ENCODE measurements at regions not wholly inside any gene's neighbourhood (a gene's known extent, or its start where the extent isn't known, plus 50 kb on each side); places are given as distances from the start of the nearest gene placed in this dataset.
"Not testable (repeated sequence)": the region's sequence is repeated elsewhere in the genome, so short reads cannot be mapped to it uniquely, and the experiment has no call there.

GRCh38 chr7:136389933-136390332 lies 412.8 kb upstream of the MTPN start:
- H3K4me1 ChIP-seq: no peaks in the 10 kb centered on the region
- H3K36me3 ChIP-seq: no peaks in the 10 kb centered on the region
- 80 to 82% methylated on average over 3 of the region's 3 CpGs for WGBS, 2 donors
- no peak overlapping the region for H3K4me3 ChIP-seq
- no peaks in the 10 kb centered on the region for H3K27me3 ChIP-seq
- intact Hi-C loops (cut with DNase I): no loop called here
- no peak for DNase-seq
- TF ChIP-seq POLR2AphosphoS5 (IDR thresholded peaks at IDR 0.05) (no peak), EP300 (IDR thresholded peaks at IDR 0.05) (no peak), POLR2A (IDR thresholded peaks at IDR 0.05) (no peak), CTCF (IDR thresholded peaks at IDR 0.05) (no peak)
- no peaks in the 10 kb centered on the region for H3K9me3 ChIP-seq
- H3K27ac ChIP-seq: no peak overlapping the region

GRCh38 chr7:136386876-136387275 lies 409.7 kb upstream of the MTPN start:
- 56 to 70% methylated on average over 2 of the region's 2 CpGs for WGBS, 2 donors
- no peaks in the 10 kb centered on the region for H3K4me1 ChIP-seq
- H3K9me3 ChIP-seq: no peaks in the 10 kb centered on the region

GRCh38 chr7:136371409-136371808 lies 394.2 kb upstream of the MTPN start:
- H3K9me3 ChIP-seq; H3K36me3 ChIP-seq; intact Hi-C loops (cut with DNase I); H3K27ac ChIP-seq; H3K27me3 ChIP-seq; DNase-seq; H3K4me3 ChIP-seq; H3K4me1 ChIP-seq: not testable (repeated sequence)

More at GRCh38 chr7:136386876-136387275, 409.7 kb upstream of the MTPN start:
- Histone ChIP-seq H3K36me3 (no peaks in the 10 kb centered on the region), H3K27ac (no peak overlapping the region), H3K27me3 (no peaks in the 10 kb centered on the region), H3K4me3 (no peak overlapping the region)
- TF ChIP-seq POLR2A (IDR thresholded peaks at IDR 0.05) (no peak), CTCF (IDR thresholded peaks at IDR 0.05) (no peak), POLR2AphosphoS5 (IDR thresholded peaks at IDR 0.05) (no peak)
- DNase-seq: no peak
- intact Hi-C loops (cut with DNase I): no loop called here

GRCh38 chr7:136370137-136370536 lies 393.0 kb upstream of the MTPN start:
- Histone ChIP-seq H3K4me3 (no peak overlapping the region), H3K27me3 (no peaks in the 10 kb centered on the region), H3K36me3 (no peaks in the 10 kb centered on the region), H3K9me3 (no peaks in the 10 kb centered on the region), H3K27ac (no peak overlapping the region), H3K4me1 (no peaks in the 10 kb centered on the region)
- WGBS, 2 donors: 92 to 94% methylated on average over 2 of the region's 2 CpGs
- no peak for DNase-seq
- intact Hi-C loops (cut with DNase I): no loop called here
- TF ChIP-seq CTCF (IDR thresholded peaks at IDR 0.05): no peak
- no peak for TF ChIP-seq POLR2AphosphoS5 (IDR thresholded peaks at IDR 0.05)
- TF ChIP-seq POLR2A (IDR thresholded peaks at IDR 0.05): no peak
- TF ChIP-seq EP300 (IDR thresholded peaks at IDR 0.05): no peak

- H3K9me3 ChIP-seq: no peaks in the 10 kb centered on the region
- intact Hi-C loops (cut with DNase I): no loop called here
- no peak overlapping the region for H3K27ac ChIP-seq
- no peak overlapping the region for H3K4me3 ChIP-seq
- H3K36me3 ChIP-seq: no peaks in the 10 kb centered on the region
- no peak for TF ChIP-seq POLR2AphosphoS5 (IDR thresholded peaks at IDR 0.05)
- no peak for TF ChIP-seq POLR2A (IDR thresholded peaks at IDR 0.05)
- TF ChIP-seq EP300 (IDR thresholded peaks at IDR 0.05): no peak
- TF ChIP-seq CTCF (IDR thresholded peaks at IDR 0.05): no peak
- no peaks in the 10 kb centered on the region for H3K27me3 ChIP-seq
- WGBS, 2 donors: 64 to 83% methylated on average over 2 of the region's 2 CpGs
- DNase-seq: no peak
- H3K4me1 ChIP-seq: no peaks in the 10 kb centered on the region
Measured at GRCh38 chr7:136369225-136369624, 392.1 kb upstream of the MTPN start.

All from sigmoid colon (tissue), 6 donors.